ENCODE measurements at regions not wholly inside any gene's neighbourhood (a gene's known extent, or its start where the extent isn't known, plus 50 kb on each side); places are given as distances from the start of the nearest gene placed in this dataset.
"Not testable (repeated sequence)": the region's sequence is repeated elsewhere in the genome, so short reads cannot be mapped to it uniquely, and the experiment has no call there.

- H3K4me3 ChIP-seq (ENCODE audit: low read depth, low read length) = no peak overlapping the region
- peaks cover 52% of the 10 kb centered on the region for H3K9me3 ChIP-seq (ENCODE audit: control insufficient read depth, insufficient read depth, low read length)
- H3K36me3 ChIP-seq (ENCODE audit: control insufficient read depth, insufficient read depth, low read length) = no peaks in the 10 kb centered on the region
- no peak overlapping the region for H3K27ac ChIP-seq (ENCODE audit: low read depth, low read length)
- H3K27me3 ChIP-seq (ENCODE audit: control insufficient read depth, insufficient read depth, low read length) = no peaks in the 10 kb centered on the region
- H3K9ac ChIP-seq (ENCODE audit: low read depth, low read length) = no peak overlapping the region
- no peaks in the 10 kb centered on the region for H3K4me1 ChIP-seq (ENCODE audit: control insufficient read depth, insufficient read depth, low read length)
Observed at GRCh38 chrX:64662876-64663275, 267.6 kb upstream of the MTMR8 start.

GRCh38 chrX:64657229-64657628 lies 262.0 kb upstream of the MTMR8 start:
- peaks cover 29% of the 10 kb centered on the region for H3K9me3 ChIP-seq (ENCODE audit: control insufficient read depth, insufficient read depth, low read length)
- peak overlapping the region; percentile 35 for H3K27ac ChIP-seq (ENCODE audit: low read depth, low read length)
- H3K9ac ChIP-seq (ENCODE audit: low read depth, low read length); H3K36me3 ChIP-seq (ENCODE audit: control insufficient read depth, insufficient read depth, low read length); H3K4me3 ChIP-seq (ENCODE audit: low read depth, low read length); H3K27me3 ChIP-seq (ENCODE audit: control insufficient read depth, insufficient read depth, low read length); H3K4me1 ChIP-seq (ENCODE audit: control insufficient read depth, insufficient read depth, low read length): not testable (repeated sequence)

- Histone ChIP-seq H3K27ac (ENCODE audit: low read depth, low read length) (no peak overlapping the region), H3K4me1 (ENCODE audit: control insufficient read depth, insufficient read depth, low read length) (no peaks in the 10 kb centered on the region), H3K27me3 (ENCODE audit: control insufficient read depth, insufficient read depth, low read length) (no peaks in the 10 kb centered on the region), H3K9ac (ENCODE audit: low read depth, low read length) (no peak overlapping the region), H3K4me3 (ENCODE audit: low read depth, low read length) (no peak overlapping the region), H3K36me3 (ENCODE audit: control insufficient read depth, insufficient read depth, low read length) (no peaks in the 10 kb centered on the region), H3K9me3 (ENCODE audit: control insufficient read depth, insufficient read depth, low read length) (peaks cover 76% of the 10 kb centered on the region)
Observed at GRCh38 chrX:64642482-64642881, 247.2 kb upstream of the MTMR8 start.

All from HUES48 (cell line).